CD14-positive monocyte (primary cell): ENCODE measurements at regions not wholly inside any gene's neighbourhood (a gene's known extent, or its start where the extent isn't known, plus 50 kb on each side); places are given as distances from the start of the nearest gene placed in this dataset.

Experiments used
- DNase-seq, 3 donors: peaks; one replicate each; pipeline ENCODE4 v3.0.0-alpha.2; 2011 to 2022
- H2AFZ ChIP-seq: 2 replicates; pipeline ENCODE4 v1.6.0; 2012; ENCODE audit warnings: mild to moderate bottlenecking, low read depth, low read length, inconsistent platforms; ENCODE audit not compliant: insufficient read depth, poor library complexity, severe bottlenecking
- H3K27ac ChIP-seq, 2 donors: 1 replicate in 1 of 2; 2 replicates in 1 of 2; pipeline ENCODE4 v1.5.1; 2012 to 2013; ENCODE audit warnings: low read length in 2 of 2, control low read depth in 1 of 2, inconsistent platforms in 1 of 2, low read depth in 1 of 2, mild to moderate bottlenecking in 1 of 2
- H3K27me3 ChIP-seq, 2 donors: one replicate each; pipeline versions ENCODE4 v1.6.0 to v1.6.1; 2011 to 2013; ENCODE audit warnings: low read length in 2 of 2; ENCODE audit not compliant: control insufficient read depth in 2 of 2, insufficient read depth in 2 of 2
- H3K36me3 ChIP-seq, 2 donors: replicated peaks in 1 of 2; 1 replicate in 1 of 2; 2 replicates in 1 of 2; pipeline versions ENCODE4 v1.5.1 to v1.6.1; 2012 to 2013; ENCODE audit warnings: low read length in 2 of 2, control low read depth in 1 of 2, inconsistent platforms in 1 of 2, mild to moderate bottlenecking in 1 of 2; ENCODE audit not compliant: insufficient read depth in 2 of 2, control insufficient read depth in 1 of 2
- H3K4me1 ChIP-seq, 2 donors: 1 replicate in 1 of 2; 2 replicates in 1 of 2; pipeline versions ENCODE4 v1.5.1 to v1.6.1; 2012 to 2013; ENCODE audit warnings: low read length in 2 of 2, control low read depth in 1 of 2, inconsistent platforms in 1 of 2, mild to moderate bottlenecking in 1 of 2, moderate library complexity in 1 of 2; ENCODE audit not compliant: insufficient read depth in 2 of 2, control insufficient read depth in 1 of 2
- H3K4me2 ChIP-seq: replicated peaks from 2 replicates; pipeline ENCODE3; 2012; ENCODE audit warnings: low read length, moderate library complexity, mild to moderate bottlenecking; ENCODE audit not compliant: poor library complexity, severe bottlenecking; ENCODE audit errors: extremely low read depth
- H3K4me3 ChIP-seq, 3 experiments: fragments of 200-600 bp in 1 of 3; sonication (generic) in 1 of 3; replicated peaks in 1 of 3; 1 replicate in 2 of 3; 2 replicates in 1 of 3; pipeline ENCODE4 v1.5.1; 2011 to 2013; ENCODE audit warnings: low read length in 3 of 3, mild to moderate bottlenecking in 3 of 3, control low read depth in 2 of 3, low read depth in 2 of 3, inconsistent platforms in 1 of 3, moderate library complexity in 1 of 3
- H3K79me2 ChIP-seq: 2 replicates; pipeline ENCODE4 v1.6.0; 2012; ENCODE audit warnings: mild to moderate bottlenecking, control low read depth, inconsistent platforms, low read length, moderate library complexity; ENCODE audit not compliant: insufficient read depth
- H3K9ac ChIP-seq: 2 replicates; pipeline ENCODE4 v1.6.0; 2017; ENCODE audit warnings: low read length, mild to moderate bottlenecking; ENCODE audit not compliant: insufficient read depth, poor library complexity, severe bottlenecking
- H3K9me3 ChIP-seq, 2 donors: replicated peaks in 1 of 2; 1 replicate in 1 of 2; 2 replicates in 1 of 2; pipeline versions ENCODE4 v1.5.1 to v1.6.1; 2012 to 2013; ENCODE audit warnings: low read length in 2 of 2, control low read depth in 1 of 2; ENCODE audit not compliant: control insufficient read depth in 1 of 2, insufficient read depth in 1 of 2
- H4K20me1 ChIP-seq: 2 replicates; pipeline ENCODE4 v1.6.0; 2012; ENCODE audit warnings: mild to moderate bottlenecking, low read length, control low read depth, moderate library complexity; ENCODE audit not compliant: insufficient read depth
- H3K27ac Mint-ChIP-seq, 7 donors: one replicate each; pipeline ENCODE4 v1.8.0; 2020; ENCODE audit warnings: mild to moderate bottlenecking in 7 of 7, mixed read lengths in 7 of 7, moderate library complexity in 6 of 7, inconsistent platforms in 2 of 7
- H3K27me3 Mint-ChIP-seq, 3 donors: one replicate each; pipeline ENCODE4 v1.8.0; 2021 to 2022; ENCODE audit warnings: low read depth in 3 of 3, mild to moderate bottlenecking in 3 of 3, mixed read lengths in 3 of 3, moderate library complexity in 3 of 3, inconsistent platforms in 1 of 3
- H3K36me3 Mint-ChIP-seq, 2 donors: one replicate each; pipeline ENCODE4 v1.8.0; 2020; ENCODE audit warnings: mixed read lengths in 2 of 2, inconsistent platforms in 1 of 2, mild to moderate bottlenecking in 1 of 2
- H3K4me1 Mint-ChIP-seq: one replicate; pipeline ENCODE4 v1.8.0; 2020; ENCODE audit warnings: mild to moderate bottlenecking, mixed read lengths
- H3K4me3 Mint-ChIP-seq, 2 donors: one replicate each; pipeline ENCODE4 v1.8.0; 2020; ENCODE audit warnings: mild to moderate bottlenecking in 2 of 2, mixed read lengths in 2 of 2, moderate library complexity in 1 of 2
- H3K9me3 Mint-ChIP-seq, 7 donors: one replicate each; pipeline ENCODE4 v1.8.0; 2020 to 2022; ENCODE audit warnings: mixed read lengths in 7 of 7, mild to moderate bottlenecking in 6 of 7, moderate library complexity in 6 of 7, inconsistent platforms in 2 of 7
- WGBS: methylation state at CpG from one replicate; pipeline ENCODE4 v1.1.5; 2013; ENCODE audit warnings: missing lambda C conversion rate; ENCODE audit not compliant: insufficient coverage; 5-methylcytosine and 5-hydroxymethylcytosine counted together
- intact Hi-C, 2 donors: fragments of 100-400 bp; cut with micrococcal nuclease; formaldehyde crosslinking; loops; one replicate each; pipeline versions ENCODE4 v1.15.0 to v1.15.1; 2023
- TF ChIP-seq, protein P1 (sequence below): fragments of 200-600 bp; IDR thresholded peaks from one replicate; pipeline ENCODE4 v1.8.0; 2022; ENCODE audit warnings: antibody characterized with exemption, mild to moderate bottlenecking

DNA sequence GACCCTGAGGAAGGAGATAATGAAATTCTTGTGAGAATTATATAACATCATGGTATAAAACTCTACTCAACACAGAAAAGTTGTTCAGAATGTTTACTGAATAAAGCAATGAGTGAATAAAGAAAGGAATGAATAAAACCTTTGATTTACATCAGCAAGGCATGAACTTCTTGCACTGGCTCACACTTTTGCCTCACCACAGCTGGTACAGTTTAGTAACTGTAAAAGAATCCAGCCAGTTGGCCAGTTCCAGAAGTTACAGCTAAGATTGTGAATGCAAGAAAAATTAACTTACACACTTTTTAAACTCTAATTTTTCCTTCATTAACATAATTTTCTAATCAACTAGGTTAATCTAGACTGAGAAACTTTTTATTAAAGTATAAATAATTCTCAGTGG lies 490.9 kb downstream of the NFIB start:
- no peak overlapping the region for H3K27ac ChIP-seq
- no peaks in the 10 kb centered on the region for H3K36me3 ChIP-seq
- no peak overlapping the region for H3K4me3 ChIP-seq
- no peaks in the 10 kb centered on the region for H3K4me1 ChIP-seq
- intact Hi-C loops, result no loop called here
- H3K9me3 ChIP-seq, result peaks cover 10 to 23% of the 10 kb centered on the region in 2 donors
- H4K20me1 ChIP-seq, result no peaks in the 10 kb centered on the region
- TF ChIP-seq, protein P1, sequence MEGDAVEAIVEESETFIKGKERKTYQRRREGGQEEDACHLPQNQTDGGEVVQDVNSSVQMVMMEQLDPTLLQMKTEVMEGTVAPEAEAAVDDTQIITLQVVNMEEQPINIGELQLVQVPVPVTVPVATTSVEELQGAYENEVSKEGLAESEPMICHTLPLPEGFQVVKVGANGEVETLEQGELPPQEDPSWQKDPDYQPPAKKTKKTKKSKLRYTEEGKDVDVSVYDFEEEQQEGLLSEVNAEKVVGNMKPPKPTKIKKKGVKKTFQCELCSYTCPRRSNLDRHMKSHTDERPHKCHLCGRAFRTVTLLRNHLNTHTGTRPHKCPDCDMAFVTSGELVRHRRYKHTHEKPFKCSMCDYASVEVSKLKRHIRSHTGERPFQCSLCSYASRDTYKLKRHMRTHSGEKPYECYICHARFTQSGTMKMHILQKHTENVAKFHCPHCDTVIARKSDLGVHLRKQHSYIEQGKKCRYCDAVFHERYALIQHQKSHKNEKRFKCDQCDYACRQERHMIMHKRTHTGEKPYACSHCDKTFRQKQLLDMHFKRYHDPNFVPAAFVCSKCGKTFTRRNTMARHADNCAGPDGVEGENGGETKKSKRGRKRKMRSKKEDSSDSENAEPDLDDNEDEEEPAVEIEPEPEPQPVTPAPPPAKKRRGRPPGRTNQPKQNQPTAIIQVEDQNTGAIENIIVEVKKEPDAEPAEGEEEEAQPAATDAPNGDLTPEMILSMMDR, result no peak
- H3K27me3 ChIP-seq, result no peaks in the 10 kb centered on the region
- H3K36me3 Mint-ChIP-seq, result no peaks in the 10 kb centered on the region
- H3K9me3 Mint-ChIP-seq, result peaks cover 0 to 12% (median 4%) of the 10 kb centered on the region in 7 donors
- no peak overlapping the region for H3K4me2 ChIP-seq
- no peak overlapping the region for H2AFZ ChIP-seq
- H3K79me2 ChIP-seq, result no peaks in the 10 kb centered on the region
- peaks cover 0 to 2% (median 0%) of the 10 kb centered on the region in 3 donors for H3K27me3 Mint-ChIP-seq
- H3K4me3 Mint-ChIP-seq, result no peak overlapping the region
- no peak overlapping the region for H3K9ac ChIP-seq
- no peak overlapping the region for H3K27ac Mint-ChIP-seq
- H3K4me1 Mint-ChIP-seq, result no peaks in the 10 kb centered on the region
- DNase-seq, result no peak

DNA sequence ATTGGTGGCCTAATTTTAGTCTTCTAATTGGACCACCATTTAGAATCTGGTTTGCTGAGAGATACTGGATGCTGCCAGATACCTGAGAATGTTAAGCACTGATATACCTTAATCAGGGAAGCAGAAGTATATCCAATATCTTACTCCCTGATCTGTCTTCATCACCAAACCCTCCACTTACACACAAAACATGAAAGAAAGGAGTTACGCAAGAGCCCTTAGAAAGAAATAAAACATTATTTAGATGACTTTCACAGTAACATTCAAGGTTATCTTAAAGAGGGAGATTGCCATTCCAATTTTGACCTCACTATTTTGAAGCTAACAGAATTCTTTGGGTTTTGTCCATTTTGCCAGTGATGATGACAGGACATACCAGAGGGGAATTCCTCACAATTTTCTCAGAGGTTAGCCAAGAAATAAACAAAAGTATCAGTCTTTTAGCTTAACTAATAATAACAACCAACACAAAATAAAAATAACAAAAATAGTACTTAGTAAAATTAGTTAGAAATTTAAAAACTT lies 496.1 kb downstream of the NFIB start:
- H3K27ac Mint-ChIP-seq, result no peak overlapping the region
- H3K27me3 Mint-ChIP-seq, result no peaks in the 10 kb centered on the region
- no peaks in the 10 kb centered on the region for H4K20me1 ChIP-seq
- no CpG with 5 or more reads among the region's 1 CpG for WGBS
- H3K4me3 ChIP-seq, result no peak overlapping the region
- H3K27ac ChIP-seq, result no peak overlapping the region
- no peak overlapping the region for H3K4me2 ChIP-seq
- H3K36me3 ChIP-seq, result no peaks in the 10 kb centered on the region
- no peak for DNase-seq
- TF ChIP-seq, protein P1, result no peak
- no peak overlapping the region for H2AFZ ChIP-seq
- no peaks in the 10 kb centered on the region for H3K36me3 Mint-ChIP-seq
- H3K9me3 Mint-ChIP-seq, result peaks cover 2 to 15% (median 5%) of the 10 kb centered on the region in 7 donors
- H3K4me3 Mint-ChIP-seq, result no peak overlapping the region
- H3K27me3 ChIP-seq, result no peaks in the 10 kb centered on the region
- H3K79me2 ChIP-seq, result no peaks in the 10 kb centered on the region
- no peaks in the 10 kb centered on the region for H3K4me1 Mint-ChIP-seq
- peaks cover 10 to 23% of the 10 kb centered on the region in 2 donors for H3K9me3 ChIP-seq
- no peak overlapping the region for H3K9ac ChIP-seq
- intact Hi-C loops, result no loop called here
- H3K4me1 ChIP-seq, result no peaks in the 10 kb centered on the region
